ACHN (cell line): ENCODE measurements at regions not wholly inside any gene's neighbourhood (a gene's known extent, or its start where the extent isn't known, plus 50 kb on each side); places are given as distances from the start of the nearest gene placed in this dataset.
"Not testable (repeated sequence)": the region's sequence is repeated elsewhere in the genome, so short reads cannot be mapped to it uniquely, and the experiment has no call there.

ENCODE experiments used
- DNase-seq: peaks from one replicate; pipeline ENCODE4 v3.0.0-alpha.2; 2015
- in situ Hi-C: cut with HindIII; loops from 2 replicates; pipeline ENCODE4 v1.10.0; 2017; ENCODE audit warnings: low sequenced_read_pairs, low pct_ligation_motif_present, low pct_unique_long_range_greater_than_20kb

DNA sequence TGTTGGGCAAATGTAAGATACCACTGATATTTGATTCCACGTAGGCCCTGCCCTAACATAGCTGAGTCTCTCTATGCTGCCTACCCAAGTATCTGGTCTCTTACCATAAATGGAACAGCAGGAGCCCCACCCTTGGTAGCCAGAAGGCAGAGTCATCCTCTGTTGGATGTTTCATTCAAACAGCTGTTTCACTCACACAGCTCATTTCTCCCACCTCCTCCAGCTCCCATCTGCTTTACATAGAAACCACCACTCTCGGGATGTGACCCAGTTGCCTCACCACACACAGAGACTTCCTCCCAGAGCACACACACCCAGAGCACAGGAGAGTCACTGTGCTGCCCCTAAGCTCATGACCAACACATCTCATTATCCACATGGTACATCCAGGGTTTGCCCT is 165.3 kb downstream of the TMEM167A start:
- in situ Hi-C loops = no loop called here
- no peak for DNase-seq

- DNase-seq = no peak
- in situ Hi-C loops = no loop called here
Observed at GRCh38 chr5:82910905-82911304, 166.3 kb downstream of the TMEM167A start.

GRCh38 chr5:82910491-82910890 is 166.7 kb downstream of the TMEM167A start:
- in situ Hi-C loops = no loop called here

DNA sequence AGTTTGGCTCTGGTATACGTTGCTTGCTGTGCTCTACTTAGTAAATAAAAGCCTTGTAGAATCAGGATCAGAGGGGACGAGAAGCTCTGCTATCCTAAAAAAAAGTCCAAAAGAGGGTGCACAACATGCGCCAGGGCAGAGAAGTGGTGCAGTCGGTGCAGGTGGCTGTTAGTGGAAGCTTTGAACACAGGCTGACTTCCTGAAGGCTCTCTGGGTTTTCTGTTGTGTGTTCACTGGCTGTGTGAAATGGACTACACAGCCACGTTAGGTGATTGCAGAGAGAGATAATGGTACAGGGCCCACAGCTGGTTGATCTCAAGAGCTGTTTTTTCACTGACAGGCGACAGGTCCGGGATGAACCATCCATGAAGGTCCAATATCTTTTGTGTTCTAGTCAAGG is 167.4 kb downstream of the TMEM167A start:
- in situ Hi-C loops = no loop called here
- DNase-seq = no peak

More at GRCh38 chr5:82910491-82910890, 166.7 kb downstream of the TMEM167A start:
- DNase-seq = no peak

GRCh38 chr5:82905986-82906385 is 171.2 kb downstream of the TMEM167A start:
- DNase-seq = no peak
- in situ Hi-C loops = no loop called here

GRCh38 chr5:82901281-82901888 is 175.8 kb downstream of the TMEM167A start:
- peak; percentile 18 for DNase-seq
- in situ Hi-C loops = no loop called here

DNA sequence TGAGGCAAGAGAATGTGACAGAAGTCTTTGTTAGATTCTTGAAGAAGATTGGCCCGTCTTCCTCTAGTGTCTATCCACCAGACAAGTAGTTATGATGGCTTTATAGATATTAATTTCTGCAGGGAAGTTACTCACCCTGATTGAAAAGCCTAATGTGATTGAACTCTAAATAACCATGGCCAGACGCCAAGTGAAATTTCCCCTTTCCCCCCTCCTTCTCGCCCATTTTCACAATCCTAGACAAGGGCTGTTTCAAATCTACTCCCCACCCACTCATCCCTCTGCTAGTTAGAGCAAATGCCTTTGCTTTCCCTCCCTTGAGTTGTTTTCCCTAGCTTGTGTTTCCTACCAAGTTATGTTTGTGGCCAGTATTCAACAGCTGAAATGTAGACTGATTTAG is 182.5 kb downstream of the TMEM167A start:
- no peak for DNase-seq
- in situ Hi-C loops = no loop called here

GRCh38 chr5:82889088-82889487 is 188.1 kb downstream of the TMEM167A start:
- DNase-seq = no peak
- in situ Hi-C loops = no loop called here

- in situ Hi-C loops = no loop called here
Observed at GRCh38 chr5:82886911-82887310, 190.3 kb downstream of the TMEM167A start.

GRCh38 chr5:82885627-82886389 is 191.4 kb downstream of the TMEM167A start:
- DNase-seq = peak; percentile 85
- in situ Hi-C loops = no loop called here

More at GRCh38 chr5:82886911-82887310, 190.3 kb downstream of the TMEM167A start:
- peak; percentile 75 for DNase-seq

GRCh38 chr5:82884821-82885471 is 192.2 kb downstream of the TMEM167A start:
- DNase-seq = no peak
- in situ Hi-C loops = no loop called here

- in situ Hi-C loops = no loop called here
- no peak for DNase-seq
Observed at GRCh38 chr5:82882316-82882715, 194.9 kb downstream of the TMEM167A start.

GRCh38 chr5:82881571-82882174 is 195.5 kb downstream of the TMEM167A start:
- DNase-seq = no peak

DNA sequence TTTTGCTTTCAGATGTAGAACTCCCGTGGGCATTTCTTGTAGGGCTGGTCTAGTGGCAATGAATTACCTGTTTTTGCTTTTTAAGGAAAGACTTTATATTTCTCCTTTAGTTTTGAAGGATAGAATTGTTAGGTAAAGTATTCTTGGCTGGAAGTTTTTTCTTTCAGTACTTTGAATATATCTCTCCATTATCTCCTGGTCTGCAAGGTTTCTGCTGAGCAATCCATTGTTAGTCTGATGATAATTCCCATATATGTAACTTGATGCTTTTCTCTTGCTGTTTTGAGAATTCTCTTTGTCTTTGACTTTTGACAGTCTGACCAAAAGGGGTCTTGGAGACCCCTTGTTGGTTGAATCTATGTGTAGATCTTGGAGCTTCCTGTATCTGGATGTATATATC is 198.1 kb downstream of the TMEM167A start:
- DNase-seq = no peak
- in situ Hi-C loops = no loop called here

More at GRCh38 chr5:82881571-82882174, 195.5 kb downstream of the TMEM167A start:
- in situ Hi-C loops = no loop called here

DNA sequence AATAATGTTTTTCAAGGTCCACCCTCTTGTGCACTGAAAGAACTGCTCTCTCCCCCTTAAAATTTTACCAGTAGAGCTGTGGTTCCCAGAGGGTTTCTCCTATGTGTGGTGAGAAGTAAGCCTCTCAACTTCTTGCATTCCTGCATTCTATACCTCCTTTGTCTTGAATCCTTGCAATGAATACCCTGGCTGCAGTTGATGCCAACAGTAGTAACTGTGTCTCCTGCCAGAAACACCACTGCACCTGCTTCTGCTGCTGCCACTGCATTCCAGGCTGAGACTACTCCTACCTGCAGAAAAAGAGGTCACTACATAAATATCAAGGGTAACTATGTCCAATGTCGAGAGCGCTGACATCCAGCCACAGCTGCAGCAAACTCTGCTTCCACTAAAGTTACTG is 203.7 kb downstream of the TMEM167A start:
- in situ Hi-C loops = no loop called here
- no peak for DNase-seq

- in situ Hi-C loops, DNase-seq: not testable (repeated sequence)
Observed at GRCh38 chr5:82872321-82873288, 204.6 kb downstream of the TMEM167A start.

DNA sequence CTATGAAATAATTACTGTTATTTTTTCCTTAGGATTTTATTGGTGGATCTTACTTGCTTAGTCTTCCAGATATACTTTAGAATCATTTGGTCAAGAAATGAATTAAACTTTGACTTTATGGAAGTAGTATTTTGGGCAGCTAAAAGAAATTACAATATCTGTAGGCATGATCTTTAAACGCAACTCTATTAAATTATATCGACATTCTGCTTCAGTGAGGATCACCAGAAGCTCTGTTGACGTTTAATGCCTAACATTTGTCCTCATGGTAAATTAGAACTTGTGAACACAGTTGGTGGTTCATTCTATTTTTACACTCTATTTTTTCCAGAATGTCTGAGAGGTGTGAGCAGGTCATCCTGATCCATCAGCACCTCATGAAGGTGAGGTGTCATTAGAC is 211.6 kb downstream of the TMEM167A start:
- in situ Hi-C loops = no loop called here
- DNase-seq = no peak

DNA sequence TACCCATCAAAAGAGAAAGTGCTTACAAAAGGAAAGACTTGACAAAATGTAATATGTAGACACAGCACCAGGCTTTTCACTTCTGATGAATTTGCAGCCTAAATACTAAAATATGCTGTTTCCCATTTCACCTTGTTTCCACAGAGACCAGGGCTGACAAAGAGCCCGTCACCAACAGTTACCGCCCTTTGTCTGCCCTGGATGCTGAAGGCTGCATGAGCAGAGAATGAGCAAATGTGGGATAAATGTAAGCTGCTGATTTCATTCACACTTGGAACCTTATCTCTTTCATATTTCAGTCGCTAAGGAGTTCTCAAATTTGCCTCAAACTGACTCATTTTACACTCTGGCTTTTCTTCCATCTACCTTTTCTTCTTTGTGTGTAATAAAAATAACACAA is 213.9 kb downstream of the TMEM167A start:
- no peak for DNase-seq
- in situ Hi-C loops = no loop called here
